Adipose tissue (tissue), 3 donors: ENCODE measurements at regions not wholly inside any gene's neighbourhood (a gene's known extent, or its start where the extent isn't known, plus 50 kb on each side); places are given as distances from the start of the nearest gene placed in this dataset.

Source experiments
- H3K27ac ChIP-seq: one replicate; pipeline ENCODE4 v1.5.1; 2013; ENCODE audit warnings: low read depth, low read length
- WGBS, 3 donors: extraction: QIAGEN DNeasy Blood & Tissue Kit; methylation state at CpG; one replicate each; pipeline ENCODE4 v1.1.7; 2013; 5-methylcytosine and 5-hydroxymethylcytosine counted together
- donor health status: healthy with polysubstance abuse.
- donor health status: Bipolar disorder and iron deficiency.
- donor health status: healthy.

DNA sequence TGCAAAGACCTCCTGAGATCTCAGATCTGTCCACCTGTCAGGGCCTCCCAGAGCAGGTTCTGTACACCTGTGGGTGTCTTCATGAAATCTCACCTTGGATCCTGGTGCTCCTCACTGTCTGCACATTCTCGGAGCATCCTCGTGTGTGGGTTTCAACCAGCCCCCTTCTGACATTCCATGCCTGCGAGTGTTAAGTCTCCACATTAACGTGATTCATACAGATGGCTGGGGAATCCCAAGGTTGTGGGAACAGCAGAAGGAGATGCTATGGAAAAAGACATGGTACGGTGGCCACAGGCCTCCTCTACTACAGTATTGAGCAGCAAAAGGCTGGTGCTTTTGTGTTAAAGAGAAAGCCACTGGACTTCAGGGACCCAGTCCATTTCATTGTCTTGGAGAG, 556.5 kb downstream of the DHX35 start:
- 74 to 81% (median 81%) methylated on average over 5 of the region's 5 CpGs for WGBS, 3 donors
- no peak overlapping the region for H3K27ac ChIP-seq

DNA sequence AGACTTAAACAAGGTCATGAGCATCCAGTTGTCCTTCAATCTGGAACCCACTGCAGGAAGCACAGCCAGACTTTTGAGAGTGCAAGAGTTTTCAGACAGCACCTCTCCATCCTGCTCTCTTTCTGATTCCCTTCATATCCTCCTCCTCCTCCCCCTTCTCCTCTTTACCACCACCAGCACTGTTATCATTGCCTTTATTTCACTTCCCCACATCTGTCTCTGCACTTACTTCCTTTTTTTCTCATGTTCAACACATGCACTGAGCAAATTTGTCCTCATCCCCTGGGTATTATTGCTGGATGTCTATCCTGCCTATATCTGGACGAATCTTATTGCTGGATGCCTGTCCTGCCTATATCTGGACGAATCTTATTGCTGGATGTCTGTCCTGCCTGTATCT, 554.8 kb downstream of the DHX35 start:
- H3K27ac ChIP-seq, result no peak overlapping the region
- 56 to 65% (median 61%) methylated on average over 2 of the region's 2 CpGs for WGBS, 3 donors

- WGBS, 3 donors, result 58 to 89% (median 65%) methylated on average over 1 of the region's 1 CpG
- no peak overlapping the region for H3K27ac ChIP-seq
These were observed 542.6 kb downstream of the DHX35 start for GRCh38 chr20:39504710-39505094.

DNA sequence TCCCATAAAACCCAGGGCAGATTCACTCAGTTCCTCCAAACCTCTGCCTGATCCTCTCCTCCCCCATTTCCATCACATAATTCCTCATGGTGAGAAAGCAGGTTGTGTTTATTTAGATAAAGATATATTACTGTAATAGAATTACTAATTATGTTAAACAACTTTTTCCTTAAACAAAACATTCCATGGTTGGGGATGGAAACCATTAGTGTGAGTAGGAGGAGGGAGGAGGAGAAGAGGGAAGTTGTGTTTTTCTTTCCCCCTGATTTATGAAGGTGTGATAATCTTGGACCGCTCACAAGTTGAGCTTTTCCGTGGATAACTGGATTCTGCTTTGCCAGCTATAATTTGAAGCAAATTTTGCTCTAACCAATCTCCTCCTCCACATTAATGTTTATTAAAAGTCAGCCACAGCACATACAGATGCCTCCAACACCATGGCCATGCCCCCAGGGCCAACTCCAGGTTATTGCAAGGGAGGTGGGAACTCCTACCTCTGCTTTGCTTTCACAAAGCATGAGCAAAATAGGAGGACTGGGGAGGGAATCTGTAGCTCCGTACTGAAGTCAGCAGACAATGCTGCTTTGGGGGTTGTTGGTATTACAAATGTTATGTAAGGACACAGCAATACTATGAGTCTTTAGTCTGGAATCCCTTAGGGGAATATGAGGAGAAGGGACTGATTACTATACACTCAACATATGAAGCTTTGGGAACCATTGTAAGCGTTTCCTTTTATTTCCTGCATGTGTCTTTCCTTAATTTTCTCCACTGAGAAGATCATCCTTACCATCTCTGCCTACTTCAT, 542.0 kb downstream of the DHX35 start:
- 59 to 71% (median 61%) methylated on average over 4 of the region's 4 CpGs for WGBS, 3 donors

DNA sequence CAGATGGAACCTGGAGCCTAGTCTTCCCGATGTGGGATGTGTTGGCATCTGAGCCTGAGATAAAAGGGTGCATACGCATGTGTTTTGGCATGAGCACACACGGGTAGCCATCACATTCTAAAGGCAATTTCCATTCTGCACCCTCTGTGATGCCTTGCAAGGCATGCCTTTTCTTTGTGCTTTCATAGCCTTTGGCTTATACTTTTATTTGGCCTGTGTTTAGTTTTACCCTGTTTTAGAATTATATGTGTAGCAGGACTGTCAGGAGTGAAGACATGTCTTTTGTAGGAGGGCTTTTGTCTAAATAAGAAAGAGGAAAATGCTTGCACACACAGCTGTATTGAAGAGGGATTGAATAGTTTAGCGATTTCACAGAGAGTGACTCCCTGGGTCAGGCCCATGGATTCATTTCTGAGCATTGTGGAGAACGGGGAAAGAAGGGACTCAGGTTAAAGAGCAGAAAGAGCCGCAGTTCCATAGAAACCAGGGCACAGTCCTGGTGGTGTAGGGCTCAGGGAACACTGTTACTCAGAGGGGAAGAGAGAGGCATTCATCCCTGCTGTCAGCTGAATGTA, 530.2 kb downstream of the DHX35 start:
- no peak overlapping the region for H3K27ac ChIP-seq
- WGBS, 3 donors, result 75 to 94% (median 83%) methylated on average over 6 of the region's 6 CpGs

More for the DNA sequence above, 542.0 kb downstream of the DHX35 start:
- H3K27ac ChIP-seq, result no peak overlapping the region

DNA sequence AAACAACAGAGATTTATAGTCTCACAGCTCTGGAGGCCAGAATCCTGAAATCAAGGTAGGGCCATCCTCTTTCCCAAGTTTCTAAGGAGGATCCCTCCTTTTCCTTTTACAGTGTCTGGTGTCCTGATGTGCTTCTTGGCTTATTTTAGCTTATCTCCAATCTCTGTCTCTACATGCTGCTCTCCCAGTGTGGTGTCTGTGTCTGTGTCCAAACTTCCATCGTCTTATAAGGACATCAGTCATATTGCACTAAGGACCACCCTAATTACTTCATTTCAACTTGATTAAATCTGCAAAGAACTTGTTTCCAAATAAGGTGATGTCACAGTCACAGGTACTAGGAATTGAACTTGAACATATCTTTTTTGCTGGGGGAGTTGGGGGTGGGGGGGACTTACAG, 529.6 kb downstream of the DHX35 start:
- H3K27ac ChIP-seq, result no peak overlapping the region
- WGBS, 3 donors, result 69 to 77% (median 72%) methylated on average over 1 of the region's 1 CpG

- no peak overlapping the region for H3K27ac ChIP-seq
- 64 to 86% (median 69%) methylated on average over 2 of the region's 2 CpGs for WGBS, 3 donors
These were observed 527.9 kb downstream of the DHX35 start for GRCh38 chr20:39489986-39490560.

GRCh38 chr20:39480276-39481043, 518.3 kb downstream of the DHX35 start:
- no peak overlapping the region for H3K27ac ChIP-seq
- 67 to 84% (median 73%) methylated on average over 2 of the region's 2 CpGs for WGBS, 3 donors

GRCh38 chr20:39479196-39479810, 517.2 kb downstream of the DHX35 start:
- 86 to 94% (median 93%) methylated on average over 4 of the region's 4 CpGs for WGBS, 3 donors

DNA sequence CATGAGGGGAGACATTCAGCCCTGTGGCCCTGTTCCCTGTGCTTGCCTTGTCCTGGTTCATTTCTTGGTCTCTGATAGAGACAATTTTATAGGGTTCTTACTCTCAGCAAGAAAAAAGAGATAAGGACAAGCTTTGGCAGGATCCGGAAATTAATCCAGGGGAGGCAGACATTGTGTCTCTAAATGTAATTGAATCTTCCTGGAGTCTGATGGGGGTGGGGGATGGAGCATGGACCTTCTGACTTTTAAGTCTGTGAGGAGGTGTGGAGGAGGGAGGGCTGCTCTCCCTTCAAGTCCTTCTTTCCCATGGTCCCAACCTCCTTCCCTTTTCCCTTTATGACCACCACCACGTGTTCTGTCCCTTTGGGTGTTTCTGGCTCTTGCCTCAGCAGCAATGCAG, 512.7 kb downstream of the DHX35 start:
- no peak overlapping the region for H3K27ac ChIP-seq
- WGBS, 3 donors, result 51 to 65% (median 64%) methylated on average over 2 of the region's 2 CpGs

More at GRCh38 chr20:39479196-39479810, 517.2 kb downstream of the DHX35 start:
- H3K27ac ChIP-seq, result no peak overlapping the region

DNA sequence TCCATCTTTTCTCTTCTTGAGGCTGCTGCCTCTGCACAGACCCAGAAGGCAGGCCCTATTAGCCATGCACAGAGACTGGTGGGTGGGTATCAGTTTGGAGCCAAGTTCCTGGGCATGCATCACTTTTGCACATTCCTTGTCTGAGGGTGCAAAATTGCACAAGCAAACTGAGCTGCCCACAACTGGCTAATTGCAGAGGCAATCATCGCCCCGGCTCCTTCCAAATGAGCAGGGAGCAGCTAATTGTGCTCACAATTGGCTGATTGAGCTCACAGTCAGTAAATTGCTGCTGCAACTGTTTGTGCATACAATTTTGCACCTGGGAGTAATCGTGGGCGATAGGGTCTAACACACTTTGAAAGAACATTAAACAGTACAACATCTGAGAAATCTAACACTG, 511.4 kb downstream of the DHX35 start:
- no peak overlapping the region for H3K27ac ChIP-seq
- WGBS, 3 donors, result 69 to 92% (median 86%) methylated on average over 4 of the region's 4 CpGs

- 83 to 89% (median 87%) methylated on average over 2 of the region's 2 CpGs for WGBS, 3 donors
- H3K27ac ChIP-seq, result no peak overlapping the region
These were observed 506.6 kb downstream of the DHX35 start for GRCh38 chr20:39468703-39469102.

DNA sequence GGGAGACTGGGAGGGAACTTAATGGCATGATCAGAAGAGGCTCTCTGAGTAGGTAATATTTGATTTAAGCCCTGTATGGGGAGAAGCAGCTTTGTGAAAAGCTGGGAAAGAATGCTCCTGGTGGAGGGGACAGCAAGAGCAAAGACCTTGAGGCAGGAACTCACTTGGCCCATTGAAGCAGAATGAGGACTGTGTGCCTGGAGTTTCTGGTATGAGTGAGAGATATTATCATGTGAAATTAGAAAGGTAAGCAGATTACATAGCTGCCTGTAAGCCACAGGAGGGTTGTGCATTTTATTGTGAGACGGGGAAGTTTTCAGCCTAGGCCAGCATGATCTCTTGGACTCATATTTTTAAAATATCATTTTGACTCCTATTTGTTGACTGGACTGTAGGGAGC, 502.1 kb downstream of the DHX35 start:
- WGBS, 3 donors, result 88 to 97% (median 97%) methylated on average over 1 of the region's 1 CpG

DNA sequence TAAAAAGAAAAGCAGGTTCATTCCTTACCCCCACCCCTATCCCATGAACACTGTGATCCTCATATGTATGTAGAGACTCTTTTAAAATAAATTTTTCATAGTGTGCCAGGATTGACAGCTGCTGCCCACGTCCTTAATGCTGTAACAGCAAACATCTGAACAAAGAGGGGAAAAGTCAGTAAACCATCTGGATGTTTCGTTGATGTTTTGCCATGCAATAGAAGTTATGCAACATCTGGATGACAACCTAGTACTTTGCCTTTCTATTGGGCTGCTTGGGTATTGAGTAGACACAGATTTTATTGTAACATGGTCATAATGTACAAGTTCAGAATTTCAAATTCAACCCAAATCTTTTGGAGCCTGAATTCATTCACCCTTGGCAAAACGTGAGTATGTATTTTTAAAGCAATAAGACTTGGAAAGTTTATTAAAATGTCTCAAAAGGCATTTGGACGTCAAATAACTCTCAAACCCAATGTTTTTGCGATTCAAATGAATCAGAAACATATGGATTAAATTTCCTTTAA, 500.3 kb downstream of the DHX35 start:
- no peak overlapping the region for H3K27ac ChIP-seq
- WGBS, 3 donors, result 53 to 68% (median 59%) methylated on average over 5 of the region's 5 CpGs

More for the DNA sequence above, 502.1 kb downstream of the DHX35 start:
- no peak overlapping the region for H3K27ac ChIP-seq

DNA sequence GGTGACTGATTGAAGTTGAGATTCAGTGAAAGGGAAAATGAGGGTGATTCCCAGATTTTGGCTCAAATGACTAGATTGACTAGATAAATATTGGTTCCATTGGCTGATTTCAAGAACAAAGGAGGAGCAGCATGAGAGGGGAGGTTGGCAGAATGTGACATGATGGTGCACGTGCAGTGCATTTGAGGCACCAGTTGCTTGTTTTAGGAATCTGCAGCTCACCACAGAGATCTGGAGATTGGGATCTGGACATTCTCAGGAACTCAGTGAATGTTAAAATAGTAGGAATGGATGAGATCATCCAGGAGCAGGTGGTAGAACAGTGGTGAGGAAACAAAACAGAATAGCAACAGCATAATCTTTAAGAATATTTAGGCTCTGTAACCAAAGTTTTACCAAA, 496.3 kb downstream of the DHX35 start:
- no peak overlapping the region for H3K27ac ChIP-seq
- WGBS, 3 donors, result 79 to 94% (median 81%) methylated on average over 1 of the region's 1 CpG

GRCh38 chr20:39453890-39454289, 491.7 kb downstream of the DHX35 start:
- H3K27ac ChIP-seq, result no peak overlapping the region
- 47 to 80% (median 76%) methylated on average over 6 of the region's 6 CpGs for WGBS, 3 donors

- 57 to 65% (median 60%) methylated on average over 8 of the region's 8 CpGs for WGBS, 3 donors
- H3K27ac ChIP-seq, result no peak overlapping the region
These were observed 490.6 kb downstream of the DHX35 start for GRCh38 chr20:39452583-39453340.

DNA sequence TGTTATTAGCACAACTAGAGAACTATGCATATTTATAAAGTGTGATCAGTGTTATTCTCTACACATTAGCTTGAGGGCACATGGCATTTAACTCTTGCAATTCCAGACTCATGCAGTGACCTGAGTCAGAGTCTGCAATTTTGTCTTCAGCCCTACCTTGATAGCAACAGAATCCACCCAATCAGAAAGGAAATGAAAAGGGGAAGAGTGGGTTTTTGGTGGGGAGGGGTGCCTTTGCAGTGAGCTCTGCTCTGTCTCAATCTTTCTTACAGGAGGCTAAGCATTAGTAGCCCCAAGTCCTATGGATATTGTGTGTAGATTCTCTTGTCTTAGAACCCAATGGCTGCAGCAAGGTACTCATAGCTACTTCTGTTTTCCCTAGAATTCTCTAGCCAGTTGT, 489.2 kb downstream of the DHX35 start:
- no peak overlapping the region for H3K27ac ChIP-seq
